H1 (cell line): ENCODE measurements at regions not wholly inside any gene's neighbourhood (a gene's known extent, or its start where the extent isn't known, plus 50 kb on each side); places are given as distances from the start of the nearest gene placed in this dataset.

Source experiments
- CTCF ChIA-PET: fragments of 300-600 bp; sonication (Branson Sonifier 250); formaldehyde crosslinking; loops from one replicate; lab custom pipeline; 2021; ENCODE audit not compliant: partially characterized antibody; lab: Charles Lee
- POLR2A ChIA-PET: fragments of 300-600 bp; sonication (Branson Sonifier 250); formaldehyde crosslinking; loops from one replicate; lab custom pipeline; 2021; ENCODE audit warnings: inconsistent platforms; ENCODE audit not compliant: partially characterized antibody; lab: Charles Lee
- DNase-seq, 2 experiments: peaks; one replicate each; pipeline versions ENCODE4 v3.0.0 to v3.0.0-alpha.2; 2010 to 2022; ENCODE audit warnings: low spot score in 2 of 2, low read depth in 1 of 2, mixed read lengths in 1 of 2
- FAIRE-seq: peaks from 2 replicates; lab custom pipeline; 2011; peaks lifted over from hg19 to GRCh38; lab: Jason Lieb, UNC
- H2AFZ ChIP-seq: 2 replicates; pipeline ENCODE4 v1.8.1; 2012; ENCODE audit warnings: low read length, inconsistent platforms
- H2AK5ac ChIP-seq: 2 replicates; pipeline ENCODE4 v1.6.1; 2013; ENCODE audit warnings: low read depth, low read length
- H2BK120ac ChIP-seq: replicated peaks from 2 replicates; pipeline ENCODE3; 2013; ENCODE audit warnings: low read depth, low read length, inconsistent platforms
- H2BK12ac ChIP-seq: 2 replicates; pipeline ENCODE4 v1.6.1; 2013; ENCODE audit warnings: low read depth, low read length
- H2BK15ac ChIP-seq: 2 replicates; pipeline ENCODE4 v1.6.1; 2013; ENCODE audit warnings: low read length
- H2BK20ac ChIP-seq: 2 replicates; pipeline ENCODE4 v1.6.1; 2013; ENCODE audit warnings: low read length
- H2BK5ac ChIP-seq: 2 replicates; pipeline ENCODE4 v1.6.1; 2013; ENCODE audit warnings: low read depth, low read length
- H3K14ac ChIP-seq: 2 replicates; pipeline ENCODE4 v1.6.1; 2013; ENCODE audit warnings: inconsistent platforms; ENCODE audit not compliant: insufficient read length
- H3K18ac ChIP-seq: 2 replicates; pipeline ENCODE4 v1.6.1; 2013; ENCODE audit warnings: low read length; ENCODE audit errors: extremely low read depth
- H3K23ac ChIP-seq: 2 replicates; pipeline ENCODE4 v1.6.1; 2013; ENCODE audit warnings: inconsistent platforms; ENCODE audit not compliant: insufficient read length
- H3K23me2 ChIP-seq: 2 replicates; pipeline ENCODE4 v1.6.1; 2013; ENCODE audit warnings: low read depth, low read length
- H3K27ac ChIP-seq: 2 replicates; pipeline ENCODE4 v1.6.1; 2011; ENCODE audit warnings: low read depth, low read length, inconsistent platforms
- H3K27me3 ChIP-seq, 4 experiments: replicated peaks in 1 of 4; 1 replicate in 1 of 4; 2 replicates in 3 of 4; pipeline versions ENCODE4 v1.6.1 to v1.8.1; 2011 to 2013; ENCODE audit warnings: low read length in 3 of 4, mild to moderate bottlenecking in 3 of 4, inconsistent platforms in 2 of 4, mixed read lengths in 2 of 4, moderate library complexity in 1 of 4; ENCODE audit not compliant: control insufficient read depth in 3 of 4, insufficient read depth in 3 of 4; ENCODE audit errors: extremely low read depth in 1 of 4
- H3K36me3 ChIP-seq, 4 experiments: 2 replicates each; pipeline versions ENCODE4 v1.6.1 to v1.8.1; 2011 to 2013; ENCODE audit warnings: mild to moderate bottlenecking in 4 of 4, low read length in 3 of 4, moderate library complexity in 2 of 4, control low read depth in 1 of 4, inconsistent platforms in 1 of 4; ENCODE audit not compliant: insufficient read depth in 4 of 4, control insufficient read depth in 2 of 4
- H3K4ac ChIP-seq: replicated peaks from 2 replicates; pipeline ENCODE3; 2013; ENCODE audit warnings: low read length, low read depth, mixed read lengths, inconsistent platforms; ENCODE audit not compliant: insufficient read length
- H3K4me1 ChIP-seq, 4 experiments: replicated peaks in 1 of 4; 1 replicate in 1 of 4; 2 replicates in 3 of 4; pipeline versions ENCODE4 v1.6.1 to v1.8.1; 2011 to 2013; ENCODE audit warnings: low read length in 3 of 4, inconsistent platforms in 2 of 4, mixed read lengths in 1 of 4; ENCODE audit not compliant: insufficient read depth in 4 of 4, control insufficient read depth in 3 of 4
- H3K4me2 ChIP-seq, 2 experiments: 2 replicates each; pipeline versions ENCODE4 v1.6.1 to v1.8.1; 2011 to 2013; ENCODE audit warnings: low read depth in 2 of 2, low read length in 2 of 2, control low read depth in 1 of 2, inconsistent platforms in 1 of 2, mild to moderate bottlenecking in 1 of 2; ENCODE audit not compliant: insufficient read depth in 1 of 2
- H3K4me3 ChIP-seq, 4 experiments: fragments of 200-600, 300-600 bp in 1 of 4; sonication (generic), shearing (Covaris generic), sonication (Bioruptor Twin) in 1 of 4; 2 replicates each; pipeline versions ENCODE4 v1.5.1 to v1.8.1; 2011 to 2016; ENCODE audit warnings: low read length in 4 of 4, low read depth in 3 of 4, control low read depth in 2 of 4, inconsistent platforms in 2 of 4, mild to moderate bottlenecking in 2 of 4, mixed read lengths in 1 of 4, moderate library complexity in 1 of 4; ENCODE audit not compliant: insufficient read depth in 2 of 4; ENCODE audit errors: extremely low read depth in 1 of 4
- H3K56ac ChIP-seq: replicated peaks from 2 replicates; pipeline ENCODE3; 2013; ENCODE audit warnings: low read depth, mild to moderate bottlenecking, mixed read lengths, low read length, inconsistent platforms; ENCODE audit not compliant: insufficient read length
- H3K79me1 ChIP-seq: 2 replicates; pipeline ENCODE4 v1.6.1; 2013; ENCODE audit warnings: low read depth, low read length, control low read depth
- H3K79me2 ChIP-seq, 2 experiments: 2 replicates each; pipeline versions ENCODE4 v1.6.1 to v1.8.1; 2012 to 2013; ENCODE audit warnings: low read length in 2 of 2, mild to moderate bottlenecking in 2 of 2, inconsistent platforms in 1 of 2; ENCODE audit not compliant: insufficient read depth in 2 of 2, control insufficient read depth in 1 of 2
- H3K9ac ChIP-seq, 4 experiments: replicated peaks in 1 of 4; 1 replicate in 1 of 4; 2 replicates in 3 of 4; pipeline versions ENCODE4 v1.6.1 to v1.8.1; 2011 to 2013; ENCODE audit warnings: low read depth in 3 of 4, low read length in 3 of 4, control low read depth in 2 of 4, mild to moderate bottlenecking in 2 of 4, moderate library complexity in 2 of 4, inconsistent platforms in 1 of 4; ENCODE audit errors: extremely low read depth in 1 of 4
- H3K9me3 ChIP-seq, 2 experiments: 2 replicates each; pipeline versions ENCODE4 v1.6.1 to v1.8.1; 2012 to 2013; ENCODE audit warnings: mild to moderate bottlenecking in 2 of 2, moderate library complexity in 2 of 2, control low read depth in 1 of 2, inconsistent platforms in 1 of 2, low read depth in 1 of 2, low read length in 1 of 2, mixed read lengths in 1 of 2; ENCODE audit not compliant: insufficient read depth in 2 of 2
- H4K20me1 ChIP-seq, 2 experiments: replicated peaks in 1 of 2; 2 replicates each; pipeline versions ENCODE3 to v1.8.1; 2011 to 2013; ENCODE audit warnings: inconsistent platforms in 2 of 2, low read length in 2 of 2, mild to moderate bottlenecking in 1 of 2; ENCODE audit not compliant: insufficient read depth in 2 of 2, control insufficient read depth in 1 of 2
- H4K5ac ChIP-seq: 2 replicates; pipeline ENCODE4 v1.6.1; 2013; ENCODE audit warnings: low read length, low read depth, mixed read lengths, inconsistent platforms; ENCODE audit not compliant: insufficient read length
- H4K8ac ChIP-seq: 2 replicates; pipeline ENCODE4 v1.8.0; 2013; ENCODE audit warnings: mild to moderate bottlenecking, moderate library complexity, low read length, inconsistent platforms; ENCODE audit not compliant: insufficient read depth; ENCODE audit errors: extremely low read depth
- H4K91ac ChIP-seq: replicated peaks from 2 replicates; pipeline ENCODE3; 2013; ENCODE audit warnings: low read length, mixed read lengths, inconsistent platforms; ENCODE audit not compliant: insufficient read length
- CREB1 ChIP-seq: IDR thresholded peaks from 2 replicates; pipeline ENCODE4 v1.6.1; 2012; ENCODE audit warnings: inconsistent platforms
- EGR1 ChIP-seq: IDR thresholded peaks from 2 replicates; pipeline ENCODE4 v1.6.1; 2011; ENCODE audit warnings: low read depth, low read length, borderline replicate concordance
- GTF2F1 ChIP-seq: IDR thresholded peaks from 2 replicates; pipeline ENCODE4 v1.6.1; 2012; ENCODE audit warnings: low read depth, low read length, improper control_type of control experiment, borderline replicate concordance
- HDAC2 ChIP-seq, 2 experiments: fragments of 300-600 bp in 1 of 2; sonication (generic) in 1 of 2; IDR thresholded peaks; 2 replicates each; pipeline ENCODE4 v1.6.1; 2011 to 2012; ENCODE audit warnings: low read depth in 2 of 2, low read length in 2 of 2, mild to moderate bottlenecking in 2 of 2, moderate library complexity in 2 of 2, borderline replicate concordance in 1 of 2, inconsistent platforms in 1 of 2
- KDM1A ChIP-seq: fragments of 200-600, 300-600 bp; sonication (generic); IDR thresholded peaks from 2 replicates; pipeline ENCODE4 v1.7.1; 2016; ENCODE audit warnings: mild to moderate bottlenecking, low read length, borderline replicate concordance
- KDM5A ChIP-seq: fragments of 200-600 bp; IDR thresholded peaks from 2 replicates; pipeline ENCODE4 v1.7.1; 2012; ENCODE audit warnings: mild to moderate bottlenecking, low read length, inconsistent platforms, mixed read lengths
- MAFK ChIP-seq: IDR thresholded peaks from 2 replicates; pipeline ENCODE4 v1.6.1; 2012; ENCODE audit warnings: low read depth, mild to moderate bottlenecking, improper control_type of control experiment, low read length
- NRF1 ChIP-seq: IDR thresholded peaks from 2 replicates; pipeline ENCODE4 v1.6.1; 2011; ENCODE audit warnings: mild to moderate bottlenecking, low read depth, low read length, improper control_type of control experiment
- POU5F1 ChIP-seq: IDR thresholded peaks from 2 replicates; pipeline ENCODE4 v1.6.1; 2011; ENCODE audit warnings: low read depth, mild to moderate bottlenecking, low read length, moderate library complexity
- RXRA ChIP-seq: IDR thresholded peaks from 2 replicates; pipeline ENCODE4 v1.6.1; 2011; ENCODE audit warnings: low read depth, mild to moderate bottlenecking, low read length, moderate library complexity; ENCODE audit not compliant: insufficient read depth
- SIRT6 ChIP-seq: IDR thresholded peaks from one replicate; pipeline ENCODE4 v1.7.1; 2012; ENCODE audit warnings: low read length, inconsistent platforms
- SP1 ChIP-seq: IDR thresholded peaks from 2 replicates; pipeline ENCODE4 v1.6.1; 2011; ENCODE audit warnings: low read depth, low read length
- SUZ12 ChIP-seq: fragments of 200-600 bp; sonication (generic); IDR thresholded peaks from 2 replicates; pipeline ENCODE4 v1.6.1; 2012; ENCODE audit warnings: mild to moderate bottlenecking, inconsistent platforms, low read length, moderate library complexity, mixed read lengths
- TAF1 ChIP-seq: IDR thresholded peaks from 2 replicates; pipeline ENCODE4 v1.6.1; 2011; ENCODE audit warnings: mild to moderate bottlenecking, low read depth, low read length
- TAF7 ChIP-seq: optimal IDR thresholded peaks from 2 replicates; pipeline ENCODE3; 2011; ENCODE audit warnings: low read depth, mild to moderate bottlenecking, inconsistent platforms, low read length, moderate library complexity, borderline replicate concordance
- WGBS, 2 experiments: shearing (Covaris generic) in 1 of 2; methylation state at CpG; one replicate each; pipeline versions ENCODE4 v1.1.6 to v1.1.7; 2013 to 2015; ENCODE audit warnings: low lambda C conversion rate in 2 of 2, mixed read lengths in 2 of 2, inconsistent platforms in 1 of 2, low coverage in 1 of 2, missing lambda C conversion rate in 1 of 2; ENCODE audit not compliant: insufficient replicate concordance in 2 of 2, insufficient coverage in 1 of 2, insufficient read length in 1 of 2; ENCODE audit errors: extremely low coverage in 1 of 2, missing lambda C conversion rate in 1 of 2; 5-methylcytosine and 5-hydroxymethylcytosine counted together
- TF ChIP-seq, protein P1 (sequence below): IDR thresholded peaks from 2 replicates; pipeline ENCODE4 v1.6.1; 2011; ENCODE audit warnings: low read depth, mild to moderate bottlenecking, low read length; ENCODE audit not compliant: insufficient read depth

DNA sequence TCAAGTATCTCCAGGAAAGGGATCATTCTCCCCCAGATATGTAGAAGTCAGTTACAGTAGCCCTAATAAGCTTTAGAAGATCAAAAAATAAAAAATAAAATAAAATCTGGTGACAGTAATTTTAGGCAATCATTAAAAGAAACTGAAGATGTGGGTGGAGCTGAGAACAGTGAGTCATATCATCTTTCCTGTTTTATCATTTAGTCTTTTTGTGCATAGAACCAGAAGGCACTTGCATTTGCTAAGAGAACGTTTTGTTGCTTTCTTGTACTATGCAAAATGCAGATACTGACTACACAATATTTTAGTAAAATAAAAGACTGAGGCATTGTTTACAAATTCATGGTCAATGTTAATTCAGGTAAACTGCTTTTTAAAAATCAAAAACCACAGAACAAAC is 497.4 kb upstream of the EPHA7 start:
- Histone ChIP-seq H2BK12ac (no peak overlapping the region), H3K9ac (no peak overlapping the region), H3K23me2 (no peaks in the 10 kb centered on the region), H3K27ac (no peak overlapping the region), H3K56ac (no peak overlapping the region), H2AK5ac (no peak overlapping the region), H2BK120ac (no peak overlapping the region), H3K4me1 (no peaks in the 10 kb centered on the region), H2AFZ (no peak overlapping the region), H4K8ac (no peak overlapping the region), H3K4ac (no peak overlapping the region), H3K4me3 (no peak overlapping the region), H4K91ac (no peak overlapping the region), H3K79me1 (no peaks in the 10 kb centered on the region), H3K23ac (no peak overlapping the region), H2BK20ac (no peak overlapping the region), H3K18ac (no peak overlapping the region), H3K9me3 (no peaks in the 10 kb centered on the region), H3K36me3 (no peaks in the 10 kb centered on the region), H4K5ac (no peak overlapping the region), H2BK15ac (no peak overlapping the region), H3K27me3 (no peaks in the 10 kb centered on the region), H3K4me2 (no peak overlapping the region), H4K20me1 (no peaks in the 10 kb centered on the region), H2BK5ac (no peak overlapping the region), H3K79me2 (no peaks in the 10 kb centered on the region), H3K14ac (no peak overlapping the region)
- no peak for DNase-seq
- ChIA-PET CTCF (no interaction called here), POLR2A (no interaction called here)
- FAIRE-seq = no peak
- 73% methylated on average over 1 of the region's 1 CpG; no CpG with 5 or more reads in 1 of the 2 experiments for WGBS, 2 experiments
- TF ChIP-seq POU5F1 (no peak), CREB1 (no peak), EGR1 (no peak), TAF1 (no peak), MAFK (no peak), KDM1A (no peak), SUZ12 (no peak), RXRA (no peak), SP1 (no peak), KDM5A (no peak), HDAC2 (IDR thresholded peaks at IDR 0.05; ENCODE audit: borderline replicate concordance in 1 of 2, low read depth in 2 of 2, low read length in 2 of 2) (no peak), TAF7 (no peak), NRF1 (no peak), GTF2F1 (no peak), SIRT6 (no peak)
- TF ChIP-seq, protein P1, sequence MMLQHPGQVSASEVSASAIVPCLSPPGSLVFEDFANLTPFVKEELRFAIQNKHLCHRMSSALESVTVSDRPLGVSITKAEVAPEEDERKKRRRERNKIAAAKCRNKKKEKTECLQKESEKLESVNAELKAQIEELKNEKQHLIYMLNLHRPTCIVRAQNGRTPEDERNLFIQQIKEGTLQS = no peak
